T-cell (primary cell): ENCODE measurements at regions not wholly inside any gene's neighbourhood (a gene's known extent, or its start where the extent isn't known, plus 50 kb on each side); places are given as distances from the start of the nearest gene placed in this dataset.

Experiments used
- ATAC-seq, 4 experiments: fragments of 200-7000 bp in 3 of 4; fragments of 150-1000 bp in 1 of 4; cut with Tn5 transposase; replicated peaks in 1 of 4; 1 replicate in 3 of 4; 2 replicates in 1 of 4; pipeline ENCODE4 v1.10.0; 2021; ENCODE audit warnings: moderate library complexity in 3 of 4, mild to moderate bottlenecking in 2 of 4, moderate number of reproducible peaks in 1 of 4
- CTCF ChIA-PET, 2 donors: fragments of 300-600 bp; sonication (Branson Sonifier 250); formaldehyde crosslinking; loops; one replicate each; lab custom pipeline; 2022; ENCODE audit warnings: antibody characterized with exemption in 2 of 2; lab: Charles Lee
- POLR2A ChIA-PET, 2 donors: fragments of 300-600 bp; sonication (Branson Sonifier 250); formaldehyde crosslinking; loops; one replicate each; lab custom pipeline; 2022; ENCODE audit warnings: antibody characterized with exemption in 2 of 2; lab: Charles Lee
- DNase-seq, 35 experiments: peaks; one replicate each; pipeline versions ENCODE4 v3.0.0 to v3.0.0-alpha.2; 2013 to 2023
- H3K27ac ChIP-seq: one replicate; pipeline ENCODE4 v1.5.1; 2013; ENCODE audit warnings: low read length
- H3K27me3 ChIP-seq, 2 experiments: replicated peaks in 1 of 2; 1 replicate in 1 of 2; 2 replicates in 1 of 2; pipeline versions ENCODE4 v1.6.1 to v1.7.0; 2013; ENCODE audit warnings: low read length in 1 of 2, mixed read lengths in 1 of 2; ENCODE audit not compliant: control insufficient read depth in 2 of 2, insufficient read depth in 2 of 2; ENCODE audit errors: extremely low read depth in 1 of 2
- H3K36me3 ChIP-seq, 2 donors: 1 replicate in 1 of 2; 2 replicates in 1 of 2; pipeline versions ENCODE4 v1.6.1 to v1.7.0; 2013; ENCODE audit warnings: low read length in 1 of 2; ENCODE audit not compliant: control insufficient read depth in 2 of 2, insufficient read depth in 1 of 2; ENCODE audit errors: extremely low read depth in 1 of 2
- H3K4me1 ChIP-seq, 2 experiments: 1 replicate in 1 of 2; 2 replicates in 1 of 2; pipeline versions ENCODE4 v1.6.1 to v1.7.0; 2013; ENCODE audit warnings: low read length in 2 of 2, mixed read lengths in 1 of 2; ENCODE audit not compliant: insufficient read depth in 2 of 2, control insufficient read depth in 1 of 2; ENCODE audit errors: extremely low read depth in 1 of 2
- H3K4me3 ChIP-seq, 2 donors: 1 replicate in 1 of 2; 2 replicates in 1 of 2; pipeline versions ENCODE4 v1.5.1 to v1.7.0; 2013; ENCODE audit warnings: mild to moderate bottlenecking in 2 of 2, low read length in 1 of 2, moderate library complexity in 1 of 2; ENCODE audit not compliant: control insufficient read depth in 1 of 2; ENCODE audit errors: extremely low read depth in 1 of 2
- H3K9me3 ChIP-seq: 2 replicates; pipeline ENCODE4 v1.7.0; 2013
- H3K27ac Mint-ChIP-seq, 2 donors: one replicate each; pipeline ENCODE4 v1.8.0; 2020 to 2021; ENCODE audit warnings: mild to moderate bottlenecking in 2 of 2, mixed read lengths in 2 of 2
- H3K27me3 Mint-ChIP-seq, 2 donors: one replicate each; pipeline ENCODE4 v1.8.0; 2021 to 2022; ENCODE audit warnings: mixed read lengths in 2 of 2
- H3K36me3 Mint-ChIP-seq: one replicate; pipeline ENCODE4 v1.8.0; 2021; ENCODE audit warnings: mixed read lengths
- H3K4me1 Mint-ChIP-seq, 3 donors: one replicate each; pipeline ENCODE4 v1.8.0; 2020 to 2022; ENCODE audit warnings: mixed read lengths in 3 of 3, mild to moderate bottlenecking in 1 of 3
- H3K4me3 Mint-ChIP-seq, 3 donors: one replicate each; pipeline ENCODE4 v1.8.0; 2020 to 2022; ENCODE audit warnings: mild to moderate bottlenecking in 3 of 3, mixed read lengths in 3 of 3, moderate library complexity in 3 of 3
- H3K9me3 Mint-ChIP-seq, 3 donors: one replicate each; pipeline ENCODE4 v1.8.0; 2020 to 2022; ENCODE audit warnings: mixed read lengths in 3 of 3
- WGBS: methylation state at CpG from one replicate; pipeline ENCODE4 v1.1.5; 2013; ENCODE audit warnings: missing lambda C conversion rate; ENCODE audit not compliant: insufficient coverage; 5-methylcytosine and 5-hydroxymethylcytosine counted together

- CTCF ChIA-PET = no interaction called here
Observed at GRCh38 chr20:59473742-59474141, 130.6 kb upstream of the PHACTR3 start.

DNA sequence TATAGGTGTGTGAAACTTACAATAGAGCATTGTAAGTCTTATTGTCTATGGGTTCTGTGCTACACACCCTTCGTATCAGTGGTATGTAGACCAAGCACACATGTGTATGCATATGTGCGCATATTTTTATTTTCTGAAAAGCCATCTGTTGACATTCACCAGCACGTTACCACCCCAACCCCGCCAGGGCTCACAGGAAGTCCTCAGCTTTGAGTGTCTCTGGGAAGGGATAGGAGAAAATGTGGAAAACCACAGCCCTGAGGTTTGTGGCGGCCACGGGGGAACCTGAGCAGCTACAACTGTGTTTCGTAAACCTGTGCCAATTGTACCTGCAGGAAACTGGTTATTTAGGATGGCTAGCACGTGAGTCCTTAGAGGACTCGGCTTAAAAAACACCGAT lies 123.3 kb upstream of the PHACTR3 start:
- ATAC-seq (no peak), DNase-seq (no peak)
- Histone ChIP-seq H3K4me3 (no peak overlapping the region), H3K4me1 (no peaks in the 10 kb centered on the region), H3K9me3 (no peaks in the 10 kb centered on the region), H3K27me3 (peaks cover 0 to 26% of the 10 kb centered on the region in 2 experiments), H3K36me3 (no peaks in the 10 kb centered on the region), H3K27ac (no peak overlapping the region)
- Mint-ChIP-seq H3K9me3 (no peaks in the 10 kb centered on the region), H3K4me3 (no peak overlapping the region), H3K27ac (no peak overlapping the region), H3K4me1 (peaks cover 0 to 3% (median 0%) of the 10 kb centered on the region in 3 donors), H3K27me3 (peaks cover 30% of the 10 kb centered on the region in 2 donors), H3K36me3 (no peaks in the 10 kb centered on the region)
- CTCF ChIA-PET = no interaction called here
- POLR2A ChIA-PET = interaction anchor here in 1 of 2 donors (0.6 kb wide), 1 partner anchor 55 kb away, joined by 3 read pairs; no protein-coding TSS in a partner anchor
- 22% methylated on average over 6 of the region's 10 CpGs for WGBS

More at GRCh38 chr20:59473742-59474141, 130.6 kb upstream of the PHACTR3 start:
- no peak for DNase-seq
- Histone ChIP-seq H3K27me3 (peaks cover 0 to 15% of the 10 kb centered on the region in 2 experiments), H3K4me1 (no peaks in the 10 kb centered on the region), H3K4me3 (no peak overlapping the region), H3K36me3 (no peaks in the 10 kb centered on the region), H3K9me3 (no peaks in the 10 kb centered on the region), H3K27ac (no peak overlapping the region)
- Mint-ChIP-seq H3K4me3 (no peak overlapping the region), H3K27ac (no peak overlapping the region), H3K27me3 (peaks cover 5 to 13% of the 10 kb centered on the region in 2 donors), H3K9me3 (no peaks in the 10 kb centered on the region), H3K36me3 (no peaks in the 10 kb centered on the region), H3K4me1 (no peaks in the 10 kb centered on the region)
- ATAC-seq = no peak
- POLR2A ChIA-PET = no interaction called here
- WGBS = 75% methylated on average over 2 of the region's 2 CpGs

GRCh38 chr20:59481477-59482018 lies 122.8 kb upstream of the PHACTR3 start:
- Histone ChIP-seq H3K36me3 (no peaks in the 10 kb centered on the region), H3K4me1 (no peaks in the 10 kb centered on the region), H3K27me3 (peaks cover 0 to 26% of the 10 kb centered on the region in 2 experiments), H3K27ac (no peak overlapping the region), H3K4me3 (no peak overlapping the region), H3K9me3 (no peaks in the 10 kb centered on the region)
- CTCF ChIA-PET = no interaction called here
- Mint-ChIP-seq H3K27me3 (peaks cover 30% of the 10 kb centered on the region in 2 donors), H3K27ac (no peak overlapping the region), H3K4me1 (peaks cover 0 to 3% (median 0%) of the 10 kb centered on the region in 3 donors), H3K36me3 (no peaks in the 10 kb centered on the region), H3K4me3 (no peak overlapping the region), H3K9me3 (no peaks in the 10 kb centered on the region)
- DNase-seq (no peak), ATAC-seq (no peak)
- WGBS = 72% methylated on average over 2 of the region's 10 CpGs
- POLR2A ChIA-PET = interaction anchor here in 1 of 2 donors (0.6 kb wide), 1 partner anchor 55 kb away, joined by 3 read pairs; no protein-coding TSS in a partner anchor

DNA sequence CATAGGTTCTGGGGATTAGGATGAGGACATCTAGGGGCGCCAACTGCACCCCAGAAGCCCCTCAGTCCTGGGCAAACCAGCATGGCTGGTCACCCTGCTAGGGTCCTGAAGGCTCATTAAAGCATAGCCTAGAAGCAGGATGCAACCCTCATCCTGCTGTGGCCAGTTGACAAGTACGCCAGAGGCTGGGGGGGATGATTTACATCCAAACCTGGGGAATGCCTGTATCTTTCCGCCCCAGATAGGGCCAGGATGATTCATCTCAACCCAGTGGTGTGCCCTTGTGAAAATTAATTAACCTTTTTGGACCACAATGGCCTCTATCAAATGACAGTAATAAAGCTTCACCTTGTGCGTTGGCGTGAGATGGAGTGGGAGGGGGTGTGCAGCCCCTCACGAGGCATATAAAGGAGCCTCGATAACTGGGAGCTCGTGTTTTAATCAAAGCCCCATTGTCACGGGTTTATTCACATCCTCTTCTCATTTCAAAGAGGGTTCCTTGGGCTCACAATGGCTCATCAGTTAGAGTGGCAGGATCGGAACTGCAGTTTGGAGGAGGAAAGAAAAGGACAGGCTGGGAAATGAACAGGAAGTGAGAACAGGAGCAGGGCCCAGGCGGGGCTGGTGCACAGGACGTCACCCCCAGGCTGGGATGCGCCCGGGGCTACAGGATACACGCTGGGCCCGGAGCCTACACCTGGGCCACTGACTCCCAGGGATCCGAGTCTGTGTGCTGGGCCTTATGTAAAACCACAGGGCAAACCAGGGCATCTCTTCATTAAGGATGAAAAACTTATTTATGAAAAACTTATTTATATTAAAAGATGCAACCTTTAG lies 121.8 kb upstream of the PHACTR3 start:
- ATAC-seq (no peak), DNase-seq (no peak)
- Histone ChIP-seq H3K4me1 (no peaks in the 10 kb centered on the region), H3K27me3 (peaks cover 0 to 26% of the 10 kb centered on the region in 2 experiments), H3K4me3 (no peak overlapping the region), H3K9me3 (no peaks in the 10 kb centered on the region), H3K27ac (no peak overlapping the region), H3K36me3 (no peaks in the 10 kb centered on the region)
- no peaks in the 10 kb centered on the region for H3K36me3 Mint-ChIP-seq
- H3K4me3 Mint-ChIP-seq = no peak overlapping the region
- H3K27me3 Mint-ChIP-seq = peaks cover 30% of the 10 kb centered on the region in 2 donors
- ChIA-PET CTCF (no interaction called here), POLR2A (no interaction called here)
- no peak overlapping the region for H3K27ac Mint-ChIP-seq
- no peaks in the 10 kb centered on the region for H3K9me3 Mint-ChIP-seq
- H3K4me1 Mint-ChIP-seq = peaks cover 0 to 3% (median 0%) of the 10 kb centered on the region in 3 donors
- 74% methylated on average over 7 of the region's 17 CpGs for WGBS

GRCh38 chr20:59483481-59483880 lies 120.9 kb upstream of the PHACTR3 start:
- H3K9me3 ChIP-seq = no peaks in the 10 kb centered on the region
- peaks cover 30 to 32% of the 10 kb centered on the region in 2 donors for H3K27me3 Mint-ChIP-seq
- H3K27me3 ChIP-seq = peaks cover 0 to 26% of the 10 kb centered on the region in 2 experiments
- H3K4me3 ChIP-seq = no peak overlapping the region
- ATAC-seq (no peak), DNase-seq (no peak)
- no peaks in the 10 kb centered on the region for H3K36me3 Mint-ChIP-seq
- H3K9me3 Mint-ChIP-seq = no peaks in the 10 kb centered on the region
- CTCF ChIA-PET = no interaction called here
- H3K4me3 Mint-ChIP-seq = no peak overlapping the region
- no peak overlapping the region for H3K27ac Mint-ChIP-seq
- POLR2A ChIA-PET = no interaction called here
- WGBS = 78% methylated on average over 4 of the region's 5 CpGs
- H3K4me1 ChIP-seq = no peaks in the 10 kb centered on the region
- H3K27ac ChIP-seq = no peak overlapping the region
- no peaks in the 10 kb centered on the region for H3K36me3 ChIP-seq
- H3K4me1 Mint-ChIP-seq = peaks cover 0 to 3% (median 0%) of the 10 kb centered on the region in 3 donors

DNA sequence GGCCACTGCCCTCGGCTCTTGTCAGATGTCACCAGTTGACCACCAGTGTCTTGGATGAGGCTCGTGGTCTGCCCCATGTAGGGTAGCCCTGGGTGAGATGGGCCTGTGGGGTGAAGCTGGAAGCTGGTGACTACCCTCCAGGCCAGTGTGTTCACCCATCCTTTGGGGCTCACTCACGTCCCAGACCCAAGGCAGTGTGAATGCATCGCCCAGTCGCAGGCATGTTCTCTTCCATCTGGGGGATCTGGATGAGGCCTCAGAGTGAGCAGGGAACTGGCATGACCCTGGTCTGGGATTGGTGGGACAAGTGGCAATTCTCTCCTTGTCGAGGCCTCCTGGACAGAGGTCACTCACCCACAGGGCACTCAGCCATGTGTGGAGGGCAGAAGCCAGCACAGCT lies 120.1 kb upstream of the PHACTR3 start:
- Histone ChIP-seq H3K4me3 (no peak overlapping the region), H3K36me3 (no peaks in the 10 kb centered on the region), H3K9me3 (no peaks in the 10 kb centered on the region), H3K27me3 (peaks cover 0 to 26% of the 10 kb centered on the region in 2 experiments), H3K4me1 (no peaks in the 10 kb centered on the region), H3K27ac (no peak overlapping the region)
- H3K27me3 Mint-ChIP-seq = peaks cover 27 to 32% of the 10 kb centered on the region in 2 donors
- H3K4me1 Mint-ChIP-seq = peaks cover 0 to 3% (median 0%) of the 10 kb centered on the region in 3 donors
- no peak overlapping the region for H3K27ac Mint-ChIP-seq
- H3K4me3 Mint-ChIP-seq = no peak overlapping the region
- H3K36me3 Mint-ChIP-seq = no peaks in the 10 kb centered on the region
- no peak for ATAC-seq
- 86% methylated on average over 4 of the region's 6 CpGs for WGBS
- H3K9me3 Mint-ChIP-seq = no peaks in the 10 kb centered on the region
- ChIA-PET POLR2A (no interaction called here), CTCF (no interaction called here)
- DNase-seq = no peak
